ENCODE measurements at regions not wholly inside any gene's neighbourhood (a gene's known extent, or its start where the extent isn't known, plus 50 kb on each side); places are given as distances from the start of the nearest gene placed in this dataset.

DNA sequence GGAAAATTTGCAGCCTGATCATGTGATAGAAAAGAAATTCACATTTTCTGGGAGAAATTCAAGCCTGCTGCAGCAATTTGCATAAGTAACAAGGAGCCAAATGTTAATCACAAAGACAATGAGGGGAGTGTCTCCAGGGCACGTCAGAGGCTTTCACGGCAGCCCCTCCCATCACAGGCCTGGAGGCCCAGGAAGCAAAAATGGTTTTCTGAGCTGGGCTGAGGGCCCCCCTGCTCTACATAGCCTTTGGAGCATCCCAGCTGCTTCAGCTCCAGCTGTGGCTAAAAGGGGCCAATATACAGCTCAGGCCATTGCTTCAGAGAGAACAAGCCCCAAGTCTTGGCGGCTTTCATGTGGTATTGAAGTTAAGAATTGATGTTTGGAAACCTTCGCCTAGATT is 445.3 kb upstream of the ZEB2 start:
- DNase-seq (ENCODE audit: low read depth): no peak

DNA sequence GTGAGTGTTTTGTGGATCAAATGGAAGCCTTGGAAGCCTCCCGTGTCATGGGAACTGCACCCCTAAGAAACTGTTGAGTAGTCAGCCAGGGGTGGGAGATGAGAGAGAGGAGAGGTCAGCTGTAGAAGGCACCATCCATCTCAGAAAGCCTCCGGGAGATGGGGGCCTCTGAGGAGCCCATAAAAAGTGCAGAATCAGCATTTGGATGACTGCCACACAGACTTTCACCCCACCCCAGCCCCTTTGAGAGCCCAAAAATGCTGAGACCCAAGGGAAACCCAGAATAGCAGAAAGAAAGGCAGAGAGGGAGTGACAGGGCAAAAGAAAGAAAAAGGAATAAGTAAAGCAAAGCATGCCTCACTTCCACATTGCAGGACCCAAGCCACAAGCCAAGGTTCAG is 443.1 kb upstream of the ZEB2 start:
- DNase-seq (ENCODE audit: low read depth): no peak

DNA sequence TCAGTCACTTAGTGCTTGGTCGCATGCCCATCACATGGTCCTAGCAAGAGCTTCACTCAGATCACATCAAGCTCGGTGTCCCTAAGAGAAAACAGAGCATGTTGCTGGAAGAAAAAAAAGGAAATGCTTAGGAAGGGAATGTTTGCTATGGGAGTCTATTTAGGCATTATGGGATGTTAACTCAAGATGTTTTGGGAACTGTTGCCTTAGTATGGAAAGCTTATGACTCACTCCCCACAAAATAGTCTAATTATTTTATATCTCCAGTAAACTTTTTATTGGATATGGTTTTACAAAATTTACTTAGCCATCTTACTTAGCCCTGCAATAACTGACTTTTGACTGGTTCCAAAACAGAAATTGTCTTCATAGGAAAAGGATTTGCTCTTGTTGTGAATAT is 439.5 kb upstream of the ZEB2 start:
- DNase-seq (ENCODE audit: low read depth): no peak

DNA sequence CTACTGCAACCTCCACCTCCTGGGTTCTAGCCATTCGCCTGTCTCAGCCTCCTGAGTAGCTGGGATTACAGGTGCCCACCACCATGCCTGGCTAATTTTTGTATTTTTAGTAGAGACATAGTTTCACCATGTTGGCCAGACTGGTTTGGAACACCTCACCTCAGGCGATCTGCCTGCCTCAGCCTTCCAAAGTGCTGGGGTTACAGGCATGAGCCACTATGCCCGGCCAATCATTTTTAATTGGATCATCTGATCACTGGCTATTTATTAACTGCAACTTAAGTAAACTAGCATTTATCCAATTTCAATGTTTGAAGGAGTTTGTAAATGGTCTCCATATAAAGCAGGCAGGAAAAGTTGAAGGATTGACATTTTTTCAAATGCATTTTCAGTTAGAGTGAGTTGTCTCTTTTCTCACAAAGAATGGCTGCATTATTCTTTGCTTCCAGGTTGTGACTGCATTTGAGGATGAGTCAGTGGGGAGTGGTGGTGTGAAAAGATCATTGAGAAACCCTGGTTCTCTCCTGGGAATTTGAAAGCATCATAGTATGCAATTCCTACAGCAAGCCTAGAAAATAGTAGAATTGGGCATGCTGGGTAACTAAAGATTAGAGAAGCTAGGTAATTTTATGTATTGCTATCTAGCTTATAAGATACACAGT is 431.1 kb upstream of the ZEB2 start:
- no peak for DNase-seq (ENCODE audit: low read depth)

DNA sequence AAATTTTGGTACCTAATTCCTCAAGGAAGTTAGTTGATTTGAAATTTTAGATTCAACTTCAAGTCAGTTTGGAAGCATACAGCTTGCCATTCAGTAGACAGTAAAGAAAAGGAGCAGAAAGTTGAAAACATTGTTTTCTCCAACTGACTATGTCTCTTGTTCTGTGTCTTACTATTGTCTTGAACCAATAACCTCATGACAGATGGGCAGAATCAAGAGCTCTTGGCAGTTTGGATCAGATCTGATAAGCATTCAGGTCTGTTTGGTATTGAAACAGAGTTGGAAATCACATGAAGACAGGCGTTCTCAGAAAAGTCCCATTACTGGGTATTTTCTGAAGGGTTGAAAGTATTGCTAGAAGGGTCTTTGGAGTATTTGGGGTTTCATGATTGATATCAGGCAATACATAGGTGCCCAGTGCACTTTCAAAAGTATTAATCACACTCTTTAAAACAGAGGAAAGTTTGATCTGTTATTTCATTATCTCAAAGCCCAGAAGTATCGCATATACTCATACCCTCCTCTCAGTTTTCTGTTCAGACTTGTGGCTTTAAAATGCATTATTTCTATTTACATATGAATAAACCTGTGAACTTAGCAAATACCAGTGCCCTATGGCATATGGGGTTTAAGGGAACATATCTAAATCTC is 428.4 kb upstream of the ZEB2 start:
- no peak for DNase-seq (ENCODE audit: low read depth)

DNA sequence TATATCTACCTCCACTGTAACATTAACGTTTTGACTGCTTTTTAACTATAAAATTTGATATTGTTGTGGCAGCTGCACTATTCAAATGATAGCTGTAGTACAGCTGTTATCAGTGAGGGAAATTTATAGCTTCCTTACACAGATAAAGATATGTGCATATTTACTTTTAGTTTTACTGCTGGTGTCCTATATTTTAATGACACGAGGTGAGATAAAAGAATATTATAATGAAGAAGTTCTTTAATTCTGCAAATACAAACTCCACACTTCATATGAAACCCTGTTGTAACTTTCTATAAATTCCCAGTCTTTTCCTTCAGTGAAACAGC is 427.8 kb upstream of the ZEB2 start:
- DNase-seq (ENCODE audit: low read depth): no peak

DNA sequence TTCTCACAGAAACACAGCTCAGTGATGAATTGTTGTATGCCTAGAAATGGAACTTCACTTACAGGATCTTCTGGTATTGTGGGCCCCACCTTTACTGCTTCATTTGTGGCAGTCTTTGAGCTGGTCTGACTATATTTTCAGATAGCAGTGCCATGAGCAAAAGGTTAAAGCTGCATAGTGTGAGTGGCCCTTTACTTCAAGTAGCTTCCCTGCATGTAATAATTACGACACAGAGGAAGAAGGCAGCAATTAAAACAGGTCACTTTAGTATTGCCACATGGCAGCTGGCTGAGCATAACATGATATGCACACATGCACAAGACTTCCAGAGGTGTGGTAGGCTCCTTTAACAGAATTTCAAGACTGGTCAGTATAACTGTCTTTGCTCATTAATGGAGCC is 426.3 kb upstream of the ZEB2 start:
- DNase-seq (ENCODE audit: low read depth): no peak

DNA sequence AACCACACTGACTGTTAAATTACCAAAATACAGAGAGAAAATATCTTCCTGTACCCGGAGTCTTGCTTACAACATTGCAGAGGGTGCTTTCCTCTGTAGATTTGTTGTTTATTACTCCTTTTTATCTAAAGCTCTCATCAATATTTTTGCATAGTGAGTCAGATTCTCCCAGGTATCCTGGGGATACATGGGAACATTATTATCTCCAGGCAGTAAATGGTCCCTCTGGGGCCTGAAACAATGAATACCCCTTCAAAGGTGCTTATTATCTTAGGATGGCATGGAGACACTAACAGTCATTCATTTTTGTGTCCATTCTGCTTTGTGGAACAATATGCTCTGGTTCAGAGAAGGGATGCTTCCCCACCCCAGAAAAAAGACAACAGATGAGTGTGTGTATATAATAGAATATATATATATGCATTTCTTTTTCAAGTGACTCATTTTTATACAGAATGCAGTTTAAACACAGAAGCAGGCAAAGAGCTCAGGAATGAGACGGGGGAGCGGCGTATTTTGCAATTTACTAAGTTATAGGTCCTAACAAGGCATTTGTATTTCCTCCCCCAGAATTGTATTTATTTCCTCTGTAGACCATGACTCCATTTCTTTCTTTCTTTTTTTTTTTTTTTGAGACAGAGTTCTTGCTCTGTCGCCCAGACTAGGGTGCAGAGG is 424.8 kb upstream of the ZEB2 start:
- DNase-seq (ENCODE audit: low read depth): no peak

DNA sequence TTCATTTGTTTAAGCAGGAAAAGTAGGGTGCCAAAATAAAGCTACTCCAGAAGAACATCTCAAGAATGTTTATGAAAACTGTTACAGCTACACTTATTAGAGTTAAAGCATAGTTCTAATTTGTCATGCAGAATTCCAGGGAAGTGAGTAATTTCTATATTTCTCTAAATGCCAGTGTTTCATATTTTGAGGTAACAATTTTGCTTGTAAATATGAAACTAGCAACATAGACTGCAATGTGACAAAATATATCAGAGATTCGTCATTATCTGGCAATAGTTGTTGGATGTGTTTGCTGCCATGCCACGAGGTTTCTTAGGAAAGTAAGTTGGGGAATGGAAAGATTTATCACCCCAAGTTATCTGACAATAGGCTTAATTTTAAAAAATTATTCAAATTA is 424.1 kb upstream of the ZEB2 start:
- DNase-seq (ENCODE audit: low read depth): no peak

DNA sequence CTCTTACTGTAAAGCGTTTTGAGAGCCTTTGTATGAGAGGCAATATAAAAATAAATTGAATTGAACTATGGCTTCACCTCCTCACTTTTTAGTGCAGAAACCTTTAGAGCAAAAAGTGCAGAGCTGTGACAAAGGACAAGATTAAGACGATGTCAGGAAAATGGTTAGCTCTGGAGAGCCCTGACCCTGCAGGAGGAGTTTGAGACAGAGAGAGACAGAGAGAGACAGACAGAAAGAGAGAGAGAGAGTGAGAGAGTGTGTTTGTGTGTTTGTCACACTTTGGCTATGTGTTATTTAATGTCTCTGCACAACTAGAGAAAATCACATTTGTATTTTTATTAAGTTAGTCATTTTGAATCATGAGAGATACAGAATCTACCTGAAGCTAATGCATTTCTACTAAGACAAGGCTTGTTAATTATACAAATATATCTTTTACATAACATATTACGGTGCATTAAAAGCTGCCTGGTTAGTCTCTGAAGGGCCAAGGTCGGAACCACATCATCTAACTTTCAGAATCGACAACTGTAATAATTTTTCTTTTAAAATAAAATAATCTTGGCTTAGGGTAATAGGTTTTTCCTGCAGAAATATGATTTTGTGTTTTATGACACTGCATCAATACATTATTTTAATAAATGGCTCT is 423.5 kb upstream of the ZEB2 start:
- DNase-seq (ENCODE audit: low read depth): no peak

DNA sequence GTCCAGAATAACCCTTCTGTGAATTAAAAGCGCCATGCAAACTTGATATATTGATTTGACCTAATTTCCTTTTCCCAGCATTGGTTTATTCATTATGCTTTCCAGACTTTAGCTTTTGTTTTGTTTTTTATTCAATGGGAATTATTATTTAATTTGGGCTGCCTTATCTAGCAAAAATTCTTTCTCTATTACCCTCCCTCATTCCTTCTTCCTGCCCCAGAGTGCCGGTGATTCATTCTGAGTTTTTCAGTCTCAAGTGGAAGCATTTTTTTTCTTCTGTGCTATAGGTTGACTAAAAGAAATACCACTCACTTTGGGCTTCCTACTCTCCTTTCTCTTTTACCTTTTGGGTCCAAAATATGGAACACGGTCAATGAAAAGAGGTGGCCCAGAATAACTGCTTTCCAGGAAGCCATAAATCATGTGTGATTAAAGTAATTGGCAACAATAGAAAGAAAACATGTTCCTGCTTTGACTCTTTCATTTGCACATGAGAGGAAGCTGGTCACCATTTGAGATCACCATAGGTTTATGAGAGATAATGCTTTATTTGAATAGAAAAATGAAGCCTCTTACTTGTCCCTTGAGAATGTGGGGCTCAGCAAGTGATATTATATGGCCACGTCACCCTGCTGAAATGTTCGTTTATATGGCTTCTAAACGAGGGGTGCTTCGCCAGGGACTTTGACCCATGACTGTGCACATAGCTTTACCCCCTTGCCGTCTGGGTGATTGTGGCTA is 422.8 kb upstream of the ZEB2 start:
- no peak for DNase-seq (ENCODE audit: low read depth)

DNA sequence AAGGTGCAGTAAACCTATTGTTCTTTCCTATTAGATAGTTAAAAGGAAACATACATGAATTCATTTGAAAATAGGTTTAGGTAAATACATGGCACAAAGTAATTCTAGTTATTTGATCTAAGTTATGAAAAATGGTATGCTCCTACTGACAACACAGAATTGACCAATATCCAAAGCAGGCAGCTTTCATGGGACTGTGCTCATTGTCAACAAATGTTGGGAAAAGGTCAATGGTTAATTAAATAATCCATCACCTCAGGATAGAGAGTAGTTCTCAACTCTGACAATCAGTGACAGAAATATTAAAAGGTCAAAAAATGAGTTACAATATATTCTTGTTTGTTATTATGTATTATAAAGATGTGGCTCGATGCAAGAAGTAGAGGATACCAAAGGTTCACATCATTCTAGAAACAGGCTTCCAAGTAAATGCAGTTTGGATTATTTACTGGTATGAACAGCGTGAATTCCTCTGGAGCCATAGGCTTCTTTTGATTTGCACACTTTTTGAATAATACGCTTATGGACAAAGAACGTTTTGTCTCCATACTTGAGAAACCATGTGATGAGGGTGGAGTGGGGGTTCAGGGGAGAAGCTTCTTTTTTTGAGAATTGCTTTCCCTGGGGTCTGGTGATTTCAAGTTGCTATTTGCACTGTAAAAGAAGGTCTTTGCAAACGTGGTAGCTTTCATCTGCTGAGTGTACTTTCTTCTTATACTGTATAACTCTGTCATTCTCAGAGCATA is 422.0 kb upstream of the ZEB2 start:
- no peak for DNase-seq (ENCODE audit: low read depth)

DNA sequence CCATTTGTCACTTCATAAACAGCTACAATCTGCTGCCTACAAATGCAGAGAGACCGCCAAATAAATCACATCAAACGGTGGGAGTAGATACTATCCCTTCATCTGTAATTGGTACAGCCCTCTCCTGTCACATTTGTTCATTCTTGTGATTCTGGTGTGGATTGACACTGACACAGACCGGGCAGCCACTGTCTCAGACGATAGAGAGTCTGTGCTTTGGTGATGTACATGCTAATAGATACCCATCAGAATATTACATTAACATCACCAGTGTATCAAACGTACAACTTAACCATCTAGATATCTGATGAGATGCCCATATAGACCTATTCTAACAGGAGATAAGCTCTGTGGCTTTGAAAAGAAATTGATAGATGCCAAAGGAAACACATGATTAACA is 419.7 kb upstream of the ZEB2 start:
- DNase-seq (ENCODE audit: low read depth): no peak

DNA sequence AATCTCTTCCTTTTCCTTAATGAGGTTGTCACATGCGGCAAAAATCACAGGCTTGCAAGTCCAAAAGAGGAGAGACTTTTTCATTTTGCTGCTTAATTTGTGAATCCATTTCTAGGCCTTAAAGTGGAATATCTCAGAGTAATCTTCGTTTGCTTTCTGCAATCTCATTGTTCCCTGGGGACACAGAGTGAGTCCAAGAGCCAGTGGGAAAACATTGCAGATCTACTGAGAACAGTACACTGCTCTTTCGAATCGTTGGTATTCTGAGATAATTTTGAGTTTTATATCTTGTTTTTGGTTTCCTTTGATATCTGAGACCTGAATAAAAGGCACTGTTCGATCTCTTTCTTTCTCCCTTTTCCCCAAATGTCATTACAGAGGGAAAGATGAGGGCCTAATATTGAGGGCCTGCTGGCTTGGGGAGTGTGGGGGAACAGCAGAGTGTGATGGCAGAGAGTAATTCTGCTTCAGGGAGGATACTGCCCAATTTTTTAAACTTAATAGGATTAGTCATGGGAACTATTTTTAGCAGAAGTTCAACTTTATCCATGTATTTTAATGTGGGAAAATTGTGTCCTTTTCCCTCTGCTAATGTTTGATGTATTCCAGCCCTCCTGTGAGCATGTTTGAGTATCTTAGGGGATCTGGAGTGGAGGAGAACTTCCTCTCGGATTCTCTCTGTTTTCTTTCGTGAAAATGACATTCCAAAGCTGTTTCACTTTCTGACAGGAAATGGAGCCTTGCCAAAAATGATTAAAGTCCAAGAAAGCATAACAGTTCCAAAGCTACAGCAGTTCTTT is 418.2 kb upstream of the ZEB2 start:
- no peak for DNase-seq (ENCODE audit: low read depth)

DNA sequence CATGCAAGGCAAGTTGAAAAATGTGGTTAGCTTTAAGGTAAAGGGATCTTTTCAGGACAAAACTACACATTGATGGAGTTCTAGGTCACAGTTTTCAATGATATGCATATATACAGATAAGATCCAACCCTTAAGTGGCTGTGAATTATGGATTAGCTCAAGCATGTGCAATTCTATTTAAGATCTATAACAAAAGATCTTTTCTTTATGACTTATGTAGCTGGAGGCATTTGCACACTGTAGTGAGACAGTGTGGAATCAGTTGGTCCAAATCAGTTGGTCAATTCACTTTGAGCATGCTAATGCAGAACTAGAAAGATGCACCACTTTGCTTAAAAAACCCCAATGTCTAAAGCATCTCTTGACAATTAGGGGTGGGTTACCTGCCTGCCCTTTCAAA is 417.1 kb upstream of the ZEB2 start:
- no peak for DNase-seq (ENCODE audit: low read depth)

DNA sequence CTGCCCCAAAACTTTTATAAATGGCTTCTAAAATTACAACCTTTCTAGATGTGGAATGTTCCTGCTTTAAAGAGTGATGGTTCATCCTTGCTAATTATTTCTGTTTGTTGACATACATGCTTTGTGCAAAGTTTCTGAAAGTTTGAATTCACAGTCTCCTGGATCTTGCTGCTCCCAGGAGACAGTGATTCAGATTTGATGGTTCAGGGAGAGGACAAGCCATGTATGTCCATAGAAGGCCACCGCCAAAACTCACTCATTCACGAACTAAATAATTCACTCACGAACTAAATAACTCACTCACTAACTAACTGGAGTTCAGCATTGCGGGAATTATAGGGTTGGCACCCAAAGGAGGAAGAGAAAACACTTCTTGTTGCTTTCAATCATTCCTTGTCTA is 416.5 kb upstream of the ZEB2 start:
- no peak for DNase-seq (ENCODE audit: low read depth)

DNA sequence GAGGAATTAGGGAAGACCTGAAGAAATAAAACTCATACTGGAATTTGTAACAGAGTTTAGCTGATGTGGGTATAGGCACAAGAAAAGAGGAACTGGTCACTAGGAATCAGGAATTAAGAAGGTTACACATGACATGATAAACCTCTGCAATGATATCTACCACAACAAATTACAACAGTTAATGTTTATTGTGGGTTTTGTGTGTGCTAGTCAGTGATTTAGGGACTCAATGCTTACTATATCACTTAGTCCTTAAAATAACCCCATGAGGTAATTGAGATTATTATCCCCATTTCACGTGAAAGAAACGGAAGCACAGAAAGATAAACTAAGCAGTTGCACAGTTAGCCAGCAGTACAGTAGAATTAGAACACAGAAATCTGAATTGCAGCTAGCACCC is 415.8 kb upstream of the ZEB2 start:
- DNase-seq (ENCODE audit: low read depth): no peak

DNA sequence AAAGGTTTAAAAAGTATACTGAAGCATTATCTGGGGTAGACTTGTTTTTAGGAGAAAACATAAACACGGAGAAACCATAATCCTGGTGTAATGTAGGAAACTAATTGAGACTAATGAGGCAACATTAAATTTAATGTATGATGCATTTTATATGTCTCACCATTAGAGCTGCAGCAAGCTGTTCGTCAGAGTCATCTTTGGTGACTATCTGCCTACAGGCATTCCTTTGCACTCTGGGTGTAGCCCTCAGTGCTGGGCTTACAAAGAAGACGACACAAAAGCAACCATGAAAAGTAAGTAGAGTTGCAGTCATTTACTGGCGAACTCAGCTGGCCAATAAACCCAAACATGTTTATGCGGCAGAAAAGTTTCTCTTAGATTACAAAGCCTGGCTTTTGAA is 415.3 kb upstream of the ZEB2 start:
- DNase-seq (ENCODE audit: low read depth): no peak

DNA sequence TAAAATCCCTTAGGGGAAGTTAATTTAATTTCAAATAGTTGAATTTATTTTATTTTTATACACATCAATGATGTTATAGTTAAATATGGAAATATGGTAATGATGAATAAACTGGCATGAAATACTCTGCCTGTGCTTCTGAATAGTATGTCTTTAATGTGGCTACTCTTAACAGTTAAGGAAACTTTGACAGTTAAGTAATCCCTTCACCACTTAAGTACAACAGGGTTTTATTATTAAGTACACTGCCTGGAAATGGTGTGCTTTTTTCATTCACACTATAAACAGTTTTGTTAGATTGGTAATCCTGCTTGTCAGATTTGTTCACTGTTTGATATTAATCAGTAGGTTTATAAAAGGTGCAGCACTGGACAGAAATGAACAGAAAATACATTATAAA is 412.0 kb upstream of the ZEB2 start:
- no peak for DNase-seq (ENCODE audit: low read depth)

DNA sequence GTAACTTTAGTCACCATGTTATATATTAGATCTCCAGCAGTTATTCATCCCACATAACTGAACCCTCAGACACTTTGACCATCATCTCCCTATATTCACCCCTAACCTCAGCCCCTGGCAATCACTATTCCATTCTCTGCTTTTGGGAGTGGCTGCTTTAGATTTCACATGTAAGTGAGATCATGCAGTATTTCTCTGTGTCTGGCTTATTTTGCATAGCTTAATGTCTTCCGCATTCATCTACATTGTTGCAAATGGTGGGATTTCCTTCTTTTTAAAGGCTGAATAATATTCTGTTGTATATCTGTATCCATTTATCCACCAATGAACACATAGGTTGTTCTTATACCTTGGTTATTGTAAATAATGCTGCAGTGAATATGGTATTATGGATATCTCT is 411.6 kb upstream of the ZEB2 start:
- DNase-seq (ENCODE audit: low read depth): no peak

DNA sequence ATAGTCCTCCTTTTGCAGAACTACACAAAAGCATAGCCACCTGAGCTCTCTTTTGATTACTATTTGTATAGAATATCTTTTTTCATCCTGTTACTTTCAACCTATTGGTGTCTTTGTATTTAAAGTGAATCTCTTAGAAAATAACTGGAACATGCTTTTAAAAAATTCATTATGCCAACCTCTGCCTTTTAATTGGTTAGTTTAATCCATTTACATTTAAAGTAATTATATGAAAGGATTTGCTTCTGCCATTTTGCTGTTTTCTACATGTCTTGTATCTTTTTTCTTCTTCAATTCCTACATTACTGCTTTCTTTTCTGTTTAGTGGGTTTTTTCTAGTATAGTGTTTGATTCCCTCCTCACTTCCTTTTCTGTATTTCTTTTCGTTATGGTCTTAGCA is 407.5 kb upstream of the ZEB2 start:
- no peak for DNase-seq (ENCODE audit: low read depth)

Data from stimulated activated CD8-positive, alpha-beta memory T cell treated with anti-CD3 and anti-CD28 coated beads, Interleukin-4, amount 100 ng/mL, for 24 hours (primary cell).